Cardiac muscle cell (in vitro differentiated cells and primary cell): ENCODE measurements at regions not wholly inside any gene's neighbourhood (a gene's known extent, or its start where the extent isn't known, plus 50 kb on each side); places are given as distances from the start of the nearest gene placed in this dataset.

ENCODE experiments used
- DNase-seq, 2 donors: peaks; one replicate each; pipeline versions ENCODE4 v3.0.0 to v3.0.0-alpha.2; 2010 to 2017; ENCODE audit warnings: low read depth in 1 of 2, low spot score in 1 of 2
- H3K27ac ChIP-seq: fragments of 200-600 bp; sonication (generic); 2 replicates; pipeline ENCODE4 v1.5.1; 2016
- H3K27me3 ChIP-seq: fragments of 200-600 bp; sonication (generic); 2 replicates; pipeline ENCODE4 v1.6.0; 2016; ENCODE audit warnings: control low read depth
- H3K36me3 ChIP-seq: fragments of 200-600 bp; sonication (generic); 2 replicates; pipeline ENCODE4 v1.5.1; 2016; ENCODE audit warnings: control low read depth
- H3K4me1 ChIP-seq: fragments of 200-600 bp; sonication (generic); 2 replicates; pipeline ENCODE4 v1.8.1; 2017; ENCODE audit warnings: low read depth, mild to moderate bottlenecking, mixed run types
- H3K4me3 ChIP-seq: fragments of 200-600 bp; sonication (generic); 2 replicates; pipeline ENCODE4 v1.5.1; 2016; ENCODE audit warnings: mild to moderate bottlenecking
- H3K9me3 ChIP-seq: fragments of 200-600 bp; sonication (generic); 2 replicates; pipeline ENCODE4 v1.5.1; 2017; ENCODE audit warnings: low read depth, mild to moderate bottlenecking, control low read depth
- CTCF ChIP-seq: IDR thresholded peaks from 2 replicates; pipeline ENCODE4 v1.5.1; 2012; ENCODE audit warnings: low read depth, mild to moderate bottlenecking, low read length

GRCh38 chr4:129346036-129346435 is 250.1 kb downstream of the C4orf33 start:
- H3K4me1 ChIP-seq: no peaks in the 10 kb centered on the region
- no peak for TF ChIP-seq CTCF
- no peaks in the 10 kb centered on the region for H3K36me3 ChIP-seq
- no peak overlapping the region for H3K27ac ChIP-seq
- no peak overlapping the region for H3K4me3 ChIP-seq
- DNase-seq: no peak
- no peaks in the 10 kb centered on the region for H3K9me3 ChIP-seq
- peaks cover 51% of the 10 kb centered on the region for H3K27me3 ChIP-seq

- DNase-seq: no peak
- no peak overlapping the region for H3K4me3 ChIP-seq
- no peaks in the 10 kb centered on the region for H3K4me1 ChIP-seq
- no peaks in the 10 kb centered on the region for H3K9me3 ChIP-seq
- TF ChIP-seq CTCF: no peak
- peaks cover 52% of the 10 kb centered on the region for H3K27me3 ChIP-seq
- no peaks in the 10 kb centered on the region for H3K36me3 ChIP-seq
- H3K27ac ChIP-seq: no peak overlapping the region
These were observed 250.8 kb downstream of the C4orf33 start for GRCh38 chr4:129346734-129347133.

GRCh38 chr4:129350834-129351721 is 255.1 kb downstream of the C4orf33 start:
- no peak overlapping the region for H3K4me3 ChIP-seq
- no peaks in the 10 kb centered on the region for H3K9me3 ChIP-seq
- TF ChIP-seq CTCF: no peak
- H3K4me1 ChIP-seq: peaks cover 7% of the 10 kb centered on the region
- H3K27ac ChIP-seq: no peak overlapping the region
- H3K27me3 ChIP-seq: peaks cover 59% of the 10 kb centered on the region
- DNase-seq: no peak
- H3K36me3 ChIP-seq: no peaks in the 10 kb centered on the region

- Histone ChIP-seq H3K36me3 (no peaks in the 10 kb centered on the region), H3K9me3 (no peaks in the 10 kb centered on the region), H3K27ac (no peak overlapping the region), H3K4me3 (no peak overlapping the region), H3K27me3 (peaks cover 48% of the 10 kb centered on the region), H3K4me1 (peaks cover 10% of the 10 kb centered on the region)
- DNase-seq: no peak
- no peak for TF ChIP-seq CTCF
These were observed 256.5 kb downstream of the C4orf33 start for GRCh38 chr4:129352480-129352879.

GRCh38 chr4:129353490-129353889 is 257.5 kb downstream of the C4orf33 start:
- no peak for TF ChIP-seq CTCF
- Histone ChIP-seq H3K27ac (no peak overlapping the region), H3K4me1 (peaks cover 10% of the 10 kb centered on the region), H3K36me3 (no peaks in the 10 kb centered on the region), H3K4me3 (no peak overlapping the region), H3K27me3 (peaks cover 54% of the 10 kb centered on the region), H3K9me3 (no peaks in the 10 kb centered on the region)
- DNase-seq: no peak
